ENCODE measurements at regions not wholly inside any gene's neighbourhood (a gene's known extent, or its start where the extent isn't known, plus 50 kb on each side); places are given as distances from the start of the nearest gene placed in this dataset.

DNA sequence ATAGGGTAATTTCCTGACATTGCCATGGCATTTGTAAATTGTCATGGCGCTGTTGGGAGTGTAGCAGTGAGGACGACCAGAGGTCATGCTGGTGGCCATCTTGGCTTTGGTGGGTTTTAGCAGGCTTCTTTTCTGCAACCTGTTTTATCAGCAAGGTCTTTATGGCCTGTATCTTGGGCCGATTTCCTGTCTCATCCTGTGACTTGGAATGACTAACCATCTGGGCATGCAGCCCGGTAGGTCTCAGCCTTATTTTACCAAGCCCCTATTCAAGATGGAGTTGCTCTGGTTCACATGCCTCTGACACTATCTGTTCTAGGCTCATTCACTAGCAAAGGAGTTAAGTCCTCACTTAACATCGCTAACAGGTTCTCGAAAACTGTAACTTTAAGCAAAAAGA lies 1374.2 kb downstream of the FAM181B start:
- intact Hi-C loops (cut with micrococcal nuclease) (no loop called here), dilution Hi-C loops (cut with HindIII; ENCODE audit: low sequenced_read_pairs, unreplicated experiment) (no loop called here), in situ Hi-C loops (cut with MboI; ENCODE audit: low sequenced_read_pairs) (no loop called here)
- 70% methylated on average over 2 of the region's 6 CpGs; no CpG with 5 or more reads in 1 of the 2 experiments for WGBS, 2 experiments (ENCODE audit: extremely low coverage in 2 of 2, insufficient read length in 1 of 2)
- no peak overlapping the region for H2AFZ ChIP-seq (replicated peaks; ENCODE audit: low read length, poor library complexity)
- H3K9me3 ChIP-seq (ENCODE audit: control insufficient read depth, insufficient read depth, low read length): no peaks in the 10 kb centered on the region
- H3K9me1 ChIP-seq (ENCODE audit: insufficient read depth, low read length): no peaks in the 10 kb centered on the region
- ATAC-seq (ENCODE audit: low read depth) (no peak), DNase-seq (no peak)
- no peak overlapping the region for H2AK5ac ChIP-seq (ENCODE audit: low read depth, low read length)
- H3K36me3 ChIP-seq (ENCODE audit: control insufficient read depth, insufficient read depth, low read length): no peaks in the 10 kb centered on the region
- H2AK9ac ChIP-seq (replicated peaks; ENCODE audit: low read depth, low read length, poor library complexity): no peak overlapping the region
- no peaks in the 10 kb centered on the region for H3K27me3 ChIP-seq (ENCODE audit: control insufficient read depth, insufficient read depth, low read length)
- H3K27ac ChIP-seq (ENCODE audit: insufficient read depth, low read length): no peak overlapping the region
- H3K14ac ChIP-seq (replicated peaks; ENCODE audit: low read depth, low read length): no peak overlapping the region
- H3K4ac ChIP-seq (ENCODE audit: low read depth, low read length): no peak overlapping the region
- no peak for TF ChIP-seq BHLHE40 (IDR thresholded peaks at IDR 0.05; ENCODE audit: low read depth, low read length)
- no peak for TF ChIP-seq RFX5 (IDR thresholded peaks at IDR 0.05; ENCODE audit: low read depth, low read length)
- no peak for TF ChIP-seq CHD1 (IDR thresholded peaks at IDR 0.05; ENCODE audit: low read depth, low read length)
- TF ChIP-seq RAD21 (IDR thresholded peaks at IDR 0.05; ENCODE audit: low read length): no peak
- TF ChIP-seq MXI1 (IDR thresholded peaks at IDR 0.05; ENCODE audit: borderline replicate concordance, low read depth, low read length): no peak
- TF ChIP-seq, protein P1, sequence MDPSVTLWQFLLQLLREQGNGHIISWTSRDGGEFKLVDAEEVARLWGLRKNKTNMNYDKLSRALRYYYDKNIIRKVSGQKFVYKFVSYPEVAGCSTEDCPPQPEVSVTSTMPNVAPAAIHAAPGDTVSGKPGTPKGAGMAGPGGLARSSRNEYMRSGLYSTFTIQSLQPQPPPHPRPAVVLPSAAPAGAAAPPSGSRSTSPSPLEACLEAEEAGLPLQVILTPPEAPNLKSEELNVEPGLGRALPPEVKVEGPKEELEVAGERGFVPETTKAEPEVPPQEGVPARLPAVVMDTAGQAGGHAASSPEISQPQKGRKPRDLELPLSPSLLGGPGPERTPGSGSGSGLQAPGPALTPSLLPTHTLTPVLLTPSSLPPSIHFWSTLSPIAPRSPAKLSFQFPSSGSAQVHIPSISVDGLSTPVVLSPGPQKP (IDR thresholded peaks at IDR 0.05; ENCODE audit: borderline replicate concordance, low read depth, low read length): no peak
- TF ChIP-seq, protein P2, sequence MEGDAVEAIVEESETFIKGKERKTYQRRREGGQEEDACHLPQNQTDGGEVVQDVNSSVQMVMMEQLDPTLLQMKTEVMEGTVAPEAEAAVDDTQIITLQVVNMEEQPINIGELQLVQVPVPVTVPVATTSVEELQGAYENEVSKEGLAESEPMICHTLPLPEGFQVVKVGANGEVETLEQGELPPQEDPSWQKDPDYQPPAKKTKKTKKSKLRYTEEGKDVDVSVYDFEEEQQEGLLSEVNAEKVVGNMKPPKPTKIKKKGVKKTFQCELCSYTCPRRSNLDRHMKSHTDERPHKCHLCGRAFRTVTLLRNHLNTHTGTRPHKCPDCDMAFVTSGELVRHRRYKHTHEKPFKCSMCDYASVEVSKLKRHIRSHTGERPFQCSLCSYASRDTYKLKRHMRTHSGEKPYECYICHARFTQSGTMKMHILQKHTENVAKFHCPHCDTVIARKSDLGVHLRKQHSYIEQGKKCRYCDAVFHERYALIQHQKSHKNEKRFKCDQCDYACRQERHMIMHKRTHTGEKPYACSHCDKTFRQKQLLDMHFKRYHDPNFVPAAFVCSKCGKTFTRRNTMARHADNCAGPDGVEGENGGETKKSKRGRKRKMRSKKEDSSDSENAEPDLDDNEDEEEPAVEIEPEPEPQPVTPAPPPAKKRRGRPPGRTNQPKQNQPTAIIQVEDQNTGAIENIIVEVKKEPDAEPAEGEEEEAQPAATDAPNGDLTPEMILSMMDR (conservative IDR thresholded peaks at IDR 0.05; ENCODE audit: low read depth, low read length): no peak
- no peak for TF ChIP-seq FOS (IDR thresholded peaks at IDR 0.05; ENCODE audit: low read depth, low read length)
- no peaks in the 10 kb centered on the region for H3K79me1 ChIP-seq (ENCODE audit: low read depth in 1 of 2, low read length in 2 of 2)
- no peak overlapping the region for H4K5ac ChIP-seq (ENCODE audit: low read depth, low read length)
- H2BK15ac ChIP-seq (ENCODE audit: low read depth, low read length): no peak overlapping the region
- no peak overlapping the region for H2BK120ac ChIP-seq (ENCODE audit: low read depth, low read length)
- H3K18ac ChIP-seq (ENCODE audit: low read depth, low read length): no peak overlapping the region
- ChIA-PET CTCF (no interaction called here), POLR2A (ENCODE audit: unreplicated experiment) (no interaction called here)
- H4K8ac ChIP-seq (ENCODE audit: low read depth in 2 of 2, low read length in 2 of 2): no peak overlapping the region
- no peak overlapping the region for H2BK20ac ChIP-seq (ENCODE audit: low read depth, low read length)
- H4K20me1 ChIP-seq (ENCODE audit: insufficient read depth, low read length): no peaks in the 10 kb centered on the region
- H4K91ac ChIP-seq (ENCODE audit: insufficient read depth, low read depth, low read length): no peak overlapping the region
- H3K4me3 ChIP-seq (ENCODE audit: insufficient read depth, low read depth, low read length): no peak overlapping the region
- no peak overlapping the region for H3K23ac ChIP-seq (ENCODE audit: low read depth, low read length)
- BruUV-seq (replicated peaks): no TSS peak
- no peaks in the 10 kb centered on the region for H3K4me1 ChIP-seq (ENCODE audit: control insufficient read depth, insufficient read depth, low read length)
- no peak overlapping the region for H3K4me2 ChIP-seq (ENCODE audit: low read depth, low read length)
- H3K9ac ChIP-seq (ENCODE audit: low read depth, low read length): no peak overlapping the region
- H2BK5ac ChIP-seq (ENCODE audit: low read depth, low read length, poor library complexity, severe bottlenecking): no peak overlapping the region
- no peak overlapping the region for H3K56ac ChIP-seq (ENCODE audit: extremely low read depth, insufficient read depth, low read length)
